ENCODE measurements at regions not wholly inside any gene's neighbourhood (a gene's known extent, or its start where the extent isn't known, plus 50 kb on each side); places are given as distances from the start of the nearest gene placed in this dataset.
A peak's percentile ranks its signal among the peaks of the same experiment; 100 is the strongest.

- Histone ChIP-seq H3K27ac (no peak overlapping the region), H3K27me3 (replicated peaks) (no peaks in the 10 kb centered on the region), H3K4me3 (ENCODE audit: low read depth, low read length) (no peak overlapping the region), H3K36me3 (replicated peaks) (no peaks in the 10 kb centered on the region)
- TF ChIP-seq CTCF (IDR thresholded peaks at IDR 0.05; ENCODE audit: low read depth, low read length, missing control alignments): no peak
- DNase-seq: no peak
- in situ Hi-C loops (cut with HindIII; ENCODE audit: low pct_ligation_motif_present, low sequenced_read_pairs): no loop called here
These were observed 264.0 kb upstream of the DPH6 start for GRCh38 chr15:35810007-35810406.

- DNase-seq: no peak
- H3K27me3 ChIP-seq (replicated peaks): no peaks in the 10 kb centered on the region
- no peak for TF ChIP-seq CTCF (IDR thresholded peaks at IDR 0.05; ENCODE audit: low read depth, low read length, missing control alignments)
- H3K36me3 ChIP-seq (replicated peaks): no peaks in the 10 kb centered on the region
- no peak overlapping the region for H3K27ac ChIP-seq
- no peak overlapping the region for H3K4me3 ChIP-seq (ENCODE audit: low read depth, low read length)
- in situ Hi-C loops (cut with HindIII; ENCODE audit: low pct_ligation_motif_present, low sequenced_read_pairs): no loop called here
These were observed 267.6 kb upstream of the DPH6 start for GRCh38 chr15:35813573-35813972.

GRCh38 chr15:35818846-35819245 is 272.9 kb upstream of the DPH6 start:
- no peak for TF ChIP-seq CTCF (IDR thresholded peaks at IDR 0.05; ENCODE audit: low read depth, low read length, missing control alignments)
- no peaks in the 10 kb centered on the region for H3K36me3 ChIP-seq (replicated peaks)
- in situ Hi-C loops (cut with HindIII; ENCODE audit: low pct_ligation_motif_present, low sequenced_read_pairs): no loop called here
- DNase-seq: no peak
- H3K4me3 ChIP-seq (ENCODE audit: low read depth, low read length): no peak overlapping the region
- no peaks in the 10 kb centered on the region for H3K27me3 ChIP-seq (replicated peaks)
- H3K27ac ChIP-seq: no peak overlapping the region

- DNase-seq: no peak
- Histone ChIP-seq H3K27ac (no peak overlapping the region), H3K4me3 (ENCODE audit: low read depth, low read length) (no peak overlapping the region), H3K36me3 (replicated peaks) (no peaks in the 10 kb centered on the region), H3K27me3 (replicated peaks) (no peaks in the 10 kb centered on the region)
- TF ChIP-seq CTCF (IDR thresholded peaks at IDR 0.05; ENCODE audit: low read depth, low read length, missing control alignments): no peak
- in situ Hi-C loops (cut with HindIII; ENCODE audit: low pct_ligation_motif_present, low sequenced_read_pairs): no loop called here
These were observed 276.2 kb upstream of the DPH6 start for GRCh38 chr15:35822153-35822552.

- peak; percentile 28 for DNase-seq
- Histone ChIP-seq H3K27ac (no peak overlapping the region), H3K36me3 (replicated peaks) (no peaks in the 10 kb centered on the region), H3K4me3 (ENCODE audit: low read depth, low read length) (no peak overlapping the region), H3K27me3 (replicated peaks) (no peaks in the 10 kb centered on the region)
- in situ Hi-C loops (cut with HindIII; ENCODE audit: low pct_ligation_motif_present, low sequenced_read_pairs): no loop called here
- TF ChIP-seq CTCF (IDR thresholded peaks at IDR 0.05; ENCODE audit: low read depth, low read length, missing control alignments): no peak
These were observed 281.2 kb upstream of the DPH6 start for GRCh38 chr15:35827141-35827540.

GRCh38 chr15:35827911-35828310 is 281.9 kb upstream of the DPH6 start:
- DNase-seq: no peak
- Histone ChIP-seq H3K36me3 (replicated peaks) (no peaks in the 10 kb centered on the region), H3K27me3 (replicated peaks) (no peaks in the 10 kb centered on the region), H3K4me3 (ENCODE audit: low read depth, low read length) (no peak overlapping the region), H3K27ac (no peak overlapping the region)
- in situ Hi-C loops (cut with HindIII; ENCODE audit: low pct_ligation_motif_present, low sequenced_read_pairs): no loop called here
- TF ChIP-seq CTCF (IDR thresholded peaks at IDR 0.05; ENCODE audit: low read depth, low read length, missing control alignments): no peak

All from brain microvascular endothelial cell (primary cell).